ENCODE measurements at regions not wholly inside any gene's neighbourhood (a gene's known extent, or its start where the extent isn't known, plus 50 kb on each side); places are given as distances from the start of the nearest gene placed in this dataset.

DNA sequence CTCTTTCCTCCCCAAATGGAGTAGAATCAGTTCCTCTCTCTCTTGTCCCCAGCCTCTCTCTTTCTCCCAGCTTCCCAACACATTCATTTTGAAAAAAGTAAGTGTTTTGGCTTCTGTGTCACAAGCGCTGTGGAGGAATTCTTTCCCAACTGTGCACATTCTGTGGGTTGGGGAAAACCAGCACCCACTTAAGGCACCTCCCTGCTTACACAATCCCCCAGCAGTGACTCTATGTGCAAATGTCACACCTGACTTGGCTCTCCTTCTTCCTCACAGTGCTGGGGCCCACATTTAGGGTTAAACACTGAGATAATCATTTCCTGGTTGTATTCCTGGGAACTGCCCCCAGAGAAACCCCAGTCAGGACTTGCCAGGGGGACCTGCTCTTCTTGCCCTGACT, 358.1 kb upstream of the ZNF32 start:
- H3K36me3 ChIP-seq (replicated peaks) = no peaks in the 10 kb centered on the region
- in situ Hi-C loops (cut with HindIII; ENCODE audit: low pct_ligation_motif_present, low sequenced_read_pairs) = no loop called here
- no peaks in the 10 kb centered on the region for H3K27me3 ChIP-seq (replicated peaks)
- TF ChIP-seq, protein P1, sequence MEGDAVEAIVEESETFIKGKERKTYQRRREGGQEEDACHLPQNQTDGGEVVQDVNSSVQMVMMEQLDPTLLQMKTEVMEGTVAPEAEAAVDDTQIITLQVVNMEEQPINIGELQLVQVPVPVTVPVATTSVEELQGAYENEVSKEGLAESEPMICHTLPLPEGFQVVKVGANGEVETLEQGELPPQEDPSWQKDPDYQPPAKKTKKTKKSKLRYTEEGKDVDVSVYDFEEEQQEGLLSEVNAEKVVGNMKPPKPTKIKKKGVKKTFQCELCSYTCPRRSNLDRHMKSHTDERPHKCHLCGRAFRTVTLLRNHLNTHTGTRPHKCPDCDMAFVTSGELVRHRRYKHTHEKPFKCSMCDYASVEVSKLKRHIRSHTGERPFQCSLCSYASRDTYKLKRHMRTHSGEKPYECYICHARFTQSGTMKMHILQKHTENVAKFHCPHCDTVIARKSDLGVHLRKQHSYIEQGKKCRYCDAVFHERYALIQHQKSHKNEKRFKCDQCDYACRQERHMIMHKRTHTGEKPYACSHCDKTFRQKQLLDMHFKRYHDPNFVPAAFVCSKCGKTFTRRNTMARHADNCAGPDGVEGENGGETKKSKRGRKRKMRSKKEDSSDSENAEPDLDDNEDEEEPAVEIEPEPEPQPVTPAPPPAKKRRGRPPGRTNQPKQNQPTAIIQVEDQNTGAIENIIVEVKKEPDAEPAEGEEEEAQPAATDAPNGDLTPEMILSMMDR (IDR thresholded peaks at IDR 0.05; ENCODE audit: low read depth, low read length, missing control alignments) = no peak
- H3K4me3 ChIP-seq (ENCODE audit: low read depth, low read length) = no peak overlapping the region
- no peak overlapping the region for H3K27ac ChIP-seq
- no peak for DNase-seq

DNA sequence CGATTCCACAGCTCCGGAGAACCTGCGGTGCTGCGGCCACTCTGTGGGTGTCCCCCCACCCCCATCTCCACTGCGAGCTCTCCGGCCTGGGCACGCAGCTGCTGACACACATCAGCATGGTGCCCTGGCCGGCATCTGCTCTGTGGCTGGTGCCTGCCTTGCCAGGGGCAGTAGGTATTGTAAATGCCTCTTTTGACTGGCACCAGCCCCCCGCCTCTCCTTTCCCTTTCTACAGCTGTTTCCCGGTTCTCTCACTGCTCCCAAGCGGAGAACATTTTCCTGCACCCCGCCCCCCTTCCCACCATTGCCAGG, 357.1 kb upstream of the ZNF32 start:
- in situ Hi-C loops (cut with HindIII; ENCODE audit: low pct_ligation_motif_present, low sequenced_read_pairs) = no loop called here
- Histone ChIP-seq H3K27ac (no peak overlapping the region), H3K27me3 (replicated peaks) (no peaks in the 10 kb centered on the region), H3K4me3 (ENCODE audit: low read depth, low read length) (no peak overlapping the region), H3K36me3 (replicated peaks) (no peaks in the 10 kb centered on the region)
- TF ChIP-seq, protein P1 (IDR thresholded peaks at IDR 0.05; ENCODE audit: low read depth, low read length, missing control alignments) = no peak
- no peak for DNase-seq

DNA sequence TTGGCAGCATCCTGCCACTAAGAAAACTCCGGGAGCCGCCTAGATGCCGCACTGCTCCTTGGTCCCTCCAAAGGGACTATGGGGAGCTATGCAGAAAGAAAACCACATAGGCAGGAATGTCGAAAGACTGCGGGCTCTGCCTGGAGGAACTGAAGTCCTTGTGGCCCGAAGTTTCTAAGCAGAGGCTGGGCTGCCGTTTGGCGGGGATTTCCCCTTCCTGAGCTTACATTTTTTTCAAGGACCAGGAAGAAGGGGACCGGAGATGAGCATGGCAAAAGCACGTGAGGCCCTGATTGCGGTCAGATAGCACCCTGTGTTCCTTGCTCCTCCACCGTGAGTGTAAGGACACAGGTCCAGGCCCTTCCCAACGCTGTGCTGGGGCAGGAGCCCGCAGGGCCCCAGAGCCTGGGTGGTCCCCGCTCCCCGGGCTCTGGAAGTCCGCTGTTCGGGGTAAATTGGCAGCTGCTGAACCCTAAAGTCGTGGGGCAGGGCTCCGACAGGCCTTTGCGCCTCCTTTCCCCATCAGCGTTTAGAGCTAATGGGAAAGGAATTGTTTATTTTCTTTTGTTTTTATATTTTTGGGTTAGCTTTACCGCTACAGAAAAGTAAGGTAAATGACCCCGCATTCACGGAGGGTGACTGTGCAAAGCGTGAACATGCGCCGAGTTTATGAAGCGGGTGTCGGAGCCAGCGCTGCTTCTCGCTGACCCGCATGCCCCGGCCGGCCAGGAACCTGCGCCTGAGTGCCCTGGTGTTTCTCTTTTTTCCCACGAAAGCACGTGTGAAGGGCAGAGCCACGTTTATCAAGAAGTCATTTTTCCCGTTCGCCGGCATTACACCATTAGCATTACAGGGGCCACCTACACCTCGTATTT, 356.5 kb upstream of the ZNF32 start:
- H3K27me3 ChIP-seq (replicated peaks) = no peaks in the 10 kb centered on the region
- in situ Hi-C loops (cut with HindIII; ENCODE audit: low pct_ligation_motif_present, low sequenced_read_pairs) = no loop called here
- TF ChIP-seq, protein P1 (IDR thresholded peaks at IDR 0.05; ENCODE audit: low read depth, low read length, missing control alignments) = no peak
- no peak for DNase-seq
- no peak overlapping the region for H3K27ac ChIP-seq
- no peaks in the 10 kb centered on the region for H3K36me3 ChIP-seq (replicated peaks)
- H3K4me3 ChIP-seq (ENCODE audit: low read depth, low read length) = no peak overlapping the region

DNA sequence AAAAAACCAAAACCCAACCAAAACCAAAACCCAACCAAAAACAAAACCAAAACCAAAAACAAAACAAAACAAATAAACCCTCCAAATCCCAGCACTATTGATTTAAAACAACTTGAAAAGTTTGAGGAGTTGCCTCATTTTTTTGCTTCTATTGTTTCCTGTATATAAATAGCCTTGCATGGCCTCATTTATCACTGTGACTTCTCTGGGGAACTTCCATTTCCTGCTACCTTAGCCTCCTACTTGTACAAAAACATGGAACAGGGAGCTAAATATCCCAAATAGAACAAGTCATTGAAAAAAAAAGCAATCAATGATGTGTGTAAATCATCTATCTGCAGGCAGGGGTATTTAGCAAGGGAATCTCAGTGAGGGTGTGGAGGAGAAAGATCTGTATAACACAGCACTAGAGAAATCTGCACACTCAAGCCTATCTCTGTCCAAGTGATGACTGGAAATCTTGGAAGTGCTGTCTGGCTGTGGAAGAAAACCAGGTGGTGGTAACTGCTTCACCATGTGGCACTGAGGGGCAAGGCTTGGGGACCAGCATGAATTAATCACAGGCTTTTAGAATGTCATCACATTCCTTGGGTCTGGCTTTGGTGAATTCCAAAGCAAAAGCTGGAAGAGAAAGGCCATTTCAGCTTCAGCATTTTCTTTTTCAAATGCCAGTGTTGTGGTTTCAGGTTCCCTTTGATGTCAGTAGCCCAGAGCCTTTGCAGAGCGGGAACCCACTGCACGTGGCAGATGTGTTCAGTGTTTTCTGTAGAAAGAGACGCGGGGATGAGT, 349.5 kb upstream of the ZNF32 start:
- H3K4me3 ChIP-seq (ENCODE audit: low read depth, low read length) = no peak overlapping the region
- in situ Hi-C loops (cut with HindIII; ENCODE audit: low pct_ligation_motif_present, low sequenced_read_pairs) = no loop called here
- no peaks in the 10 kb centered on the region for H3K36me3 ChIP-seq (replicated peaks)
- DNase-seq = no peak
- H3K27ac ChIP-seq = no peak overlapping the region
- H3K27me3 ChIP-seq (replicated peaks) = no peaks in the 10 kb centered on the region
- TF ChIP-seq, protein P1 (IDR thresholded peaks at IDR 0.05; ENCODE audit: low read depth, low read length, missing control alignments) = no peak

DNA sequence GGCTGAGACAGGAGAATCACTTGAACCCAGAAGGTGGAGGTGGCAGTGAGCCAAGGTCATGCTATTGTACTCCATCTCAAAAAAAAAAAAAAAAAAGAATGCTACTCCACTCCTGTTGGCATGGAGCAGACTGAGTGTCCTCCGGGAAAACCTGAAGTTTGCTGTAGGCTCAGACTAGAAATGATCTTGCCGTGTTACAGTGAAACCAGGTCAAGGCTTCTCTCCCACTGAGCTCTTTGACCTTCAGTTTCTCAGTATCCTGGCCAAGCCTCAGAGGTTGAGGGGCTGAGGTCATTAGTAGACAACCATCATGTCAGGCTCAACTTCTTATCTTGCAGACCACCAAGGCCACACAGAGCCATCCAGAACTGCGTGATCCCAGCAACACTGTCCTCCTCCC, 348.6 kb upstream of the ZNF32 start:
- no peak for DNase-seq
- TF ChIP-seq, protein P1 (IDR thresholded peaks at IDR 0.05; ENCODE audit: low read depth, low read length, missing control alignments) = no peak
- in situ Hi-C loops (cut with HindIII; ENCODE audit: low pct_ligation_motif_present, low sequenced_read_pairs) = no loop called here
- Histone ChIP-seq H3K4me3 (ENCODE audit: low read depth, low read length) (no peak overlapping the region), H3K27ac (no peak overlapping the region), H3K36me3 (replicated peaks) (no peaks in the 10 kb centered on the region), H3K27me3 (replicated peaks) (no peaks in the 10 kb centered on the region)

All from brain microvascular endothelial cell (primary cell).